Glomerular visceral epithelial cell (primary cell): ENCODE measurements at regions not wholly inside any gene's neighbourhood (a gene's known extent, or its start where the extent isn't known, plus 50 kb on each side); places are given as distances from the start of the nearest gene placed in this dataset.

Source experiments
- DNase-seq: peaks from one replicate; pipeline ENCODE4 v3.0.0-alpha.2; 2016; ENCODE audit errors: extremely low spot score

DNA sequence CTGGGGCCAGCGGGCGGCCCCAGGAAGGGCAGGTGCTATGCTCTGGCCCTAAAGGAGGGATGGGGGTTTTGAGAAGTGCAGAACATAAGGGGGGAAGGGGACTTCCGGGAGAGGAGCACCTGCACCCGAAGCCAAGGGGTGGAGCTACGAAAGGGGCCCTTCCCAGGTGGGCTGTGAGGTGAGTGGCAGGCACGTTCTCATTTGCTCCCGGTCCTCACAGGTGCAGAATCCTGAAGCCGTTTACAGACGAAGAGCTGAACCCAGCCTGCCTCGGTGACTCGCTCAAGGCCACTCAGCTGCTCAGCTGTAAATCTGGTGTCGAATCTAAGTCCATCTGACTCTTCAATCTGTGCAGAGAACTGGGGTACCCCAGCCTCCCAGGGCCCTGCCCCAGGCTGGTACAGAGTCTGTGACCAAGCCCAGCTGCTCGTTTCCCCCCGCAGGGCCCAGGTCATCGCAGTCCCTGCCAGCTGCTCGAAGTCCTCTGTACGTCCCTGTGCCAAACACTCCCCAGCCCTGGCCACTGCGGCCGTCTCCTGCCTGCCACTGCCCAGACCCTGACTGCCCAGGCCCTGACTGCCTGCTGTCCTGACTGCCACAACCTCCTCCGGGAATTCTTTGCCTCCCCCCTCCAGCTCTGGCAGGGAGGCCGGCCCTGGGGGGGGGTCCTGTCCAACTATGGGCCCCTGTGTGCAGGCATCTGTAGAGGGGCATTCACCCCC lies 53.8 kb upstream of the RXRA start:
- DNase-seq = no peak

DNA sequence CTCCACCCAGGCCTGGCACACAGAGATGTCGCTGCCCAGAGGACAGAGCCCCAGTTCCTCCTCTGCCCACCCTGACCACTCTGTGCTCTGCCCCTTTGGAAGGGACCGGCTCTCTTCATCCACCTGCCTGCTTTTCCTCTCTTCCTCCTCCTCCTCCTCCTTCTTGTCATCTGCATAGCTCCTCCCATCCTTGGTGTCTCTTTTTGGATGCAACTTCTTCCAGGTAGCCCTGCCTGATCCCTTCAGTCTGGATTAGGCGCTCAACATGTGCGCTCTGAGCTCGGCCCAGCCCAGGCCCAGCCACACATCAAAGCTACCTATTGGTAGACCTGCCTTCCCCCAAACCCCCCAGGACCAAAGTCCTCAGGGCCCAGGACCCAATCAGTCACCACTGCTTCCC lies 52.6 kb upstream of the RXRA start:
- DNase-seq = no peak

- no peak for DNase-seq
Observed at GRCh38 chr9:134275375-134275774, 50.9 kb upstream of the RXRA start.

DNA sequence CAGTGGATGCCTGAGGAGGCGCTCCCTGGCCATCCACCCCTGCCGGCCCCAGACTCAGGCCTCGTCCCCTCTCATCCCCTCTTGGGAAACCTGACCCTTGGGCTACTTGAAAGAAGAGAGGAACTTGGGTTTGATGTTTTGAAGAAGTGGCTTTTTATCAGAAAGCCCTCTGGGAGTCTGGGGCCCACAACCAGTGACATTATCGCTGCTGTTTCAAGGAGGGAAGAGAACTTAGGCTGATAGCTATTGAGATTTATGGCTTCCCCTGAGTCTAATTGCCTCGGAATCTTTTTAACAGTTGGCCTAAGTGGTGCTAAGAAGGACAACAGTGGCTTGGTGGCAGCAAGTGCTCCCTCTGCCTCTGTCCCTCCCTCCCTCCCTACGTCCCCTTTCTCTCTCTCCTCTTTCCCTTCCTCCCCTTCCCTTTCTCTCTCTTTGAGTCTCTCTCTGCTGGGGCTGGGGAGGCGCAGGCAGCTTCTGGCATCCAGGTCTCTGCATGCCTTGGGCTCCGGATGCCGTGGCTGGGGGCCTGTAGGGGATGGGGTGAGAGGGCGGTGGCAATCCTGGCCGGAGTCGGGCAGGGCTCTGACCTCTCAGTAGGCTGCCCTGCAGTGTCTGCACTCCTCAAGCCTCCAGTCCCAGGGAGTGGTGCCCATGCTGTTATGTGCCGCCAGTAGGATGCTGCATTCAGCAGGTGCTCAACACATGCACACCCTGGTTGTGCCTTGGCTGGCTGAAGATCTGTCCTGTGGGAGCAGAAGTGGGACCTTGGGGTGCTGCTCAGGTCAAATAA lies 49.6 kb upstream of the RXRA start:
- DNase-seq = no peak
